ENCODE measurements at regions not wholly inside any gene's neighbourhood (a gene's known extent, or its start where the extent isn't known, plus 50 kb on each side); places are given as distances from the start of the nearest gene placed in this dataset.

DNA sequence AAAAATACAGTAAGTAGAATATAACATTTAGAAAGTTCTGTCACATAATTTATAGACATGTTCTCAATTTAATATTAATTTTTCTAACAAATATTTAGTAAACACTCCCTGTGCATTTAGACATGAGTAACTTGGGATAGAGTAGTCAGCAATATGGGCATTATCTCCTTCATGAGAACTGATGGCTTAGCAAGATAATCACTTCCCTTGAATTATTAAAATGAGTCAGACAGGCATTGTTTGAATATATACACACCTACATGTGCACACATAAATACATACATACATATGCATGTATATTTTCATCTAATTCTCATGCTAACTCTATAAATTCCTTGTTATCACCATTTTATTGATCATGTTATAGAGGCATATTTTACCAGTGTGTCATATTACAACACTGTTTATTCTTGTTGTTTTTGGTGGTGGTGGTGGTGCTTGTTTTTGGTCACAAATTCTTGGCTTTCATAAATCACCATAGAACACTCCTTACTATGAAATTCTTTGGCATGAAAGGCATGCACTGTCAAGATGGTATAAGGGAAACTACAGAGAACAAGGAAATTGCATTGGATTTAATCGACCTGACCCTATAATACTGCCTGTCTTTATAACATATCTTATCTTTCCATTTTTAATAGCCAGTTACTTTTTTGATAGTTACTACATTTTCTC, 434.5 kb upstream of the MANEA start:
- DNase-seq, result no peak

DNA sequence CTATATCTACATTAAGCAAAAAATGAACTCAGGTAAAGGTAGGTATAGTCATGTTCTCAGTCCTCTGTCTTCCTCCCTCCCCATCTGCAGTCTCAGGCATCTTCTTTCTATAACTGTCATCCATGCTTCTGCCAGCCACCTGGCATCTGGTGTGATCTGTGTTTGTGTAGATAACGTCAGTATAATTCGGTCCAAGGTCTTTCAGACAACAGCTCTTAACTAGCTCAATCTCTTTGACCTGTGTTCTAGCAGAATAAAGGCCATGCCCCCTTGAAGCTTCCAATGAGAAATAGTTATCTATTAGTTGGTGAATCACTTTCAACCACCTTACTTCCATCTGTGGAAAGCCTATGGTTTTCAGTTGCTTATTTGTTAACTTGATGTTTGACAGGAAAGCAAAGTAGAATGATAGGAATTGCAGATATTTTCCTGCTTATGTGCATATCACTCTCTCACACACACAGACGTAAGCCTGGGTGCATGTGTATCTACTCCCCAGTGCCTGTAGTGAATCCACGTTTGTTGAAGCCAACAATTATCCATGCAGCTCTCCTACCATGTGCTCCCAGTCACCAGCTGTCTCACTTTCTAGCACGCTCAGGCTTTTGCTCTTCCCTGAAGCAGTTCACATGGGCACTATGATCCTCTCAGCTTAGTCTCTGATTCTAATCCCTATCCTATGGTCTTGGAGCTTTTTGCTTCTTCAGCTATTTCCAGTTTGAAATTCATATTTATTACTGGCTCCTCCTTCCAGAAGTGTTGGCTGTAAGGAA, 433.7 kb upstream of the MANEA start:
- DNase-seq, result no peak

DNA sequence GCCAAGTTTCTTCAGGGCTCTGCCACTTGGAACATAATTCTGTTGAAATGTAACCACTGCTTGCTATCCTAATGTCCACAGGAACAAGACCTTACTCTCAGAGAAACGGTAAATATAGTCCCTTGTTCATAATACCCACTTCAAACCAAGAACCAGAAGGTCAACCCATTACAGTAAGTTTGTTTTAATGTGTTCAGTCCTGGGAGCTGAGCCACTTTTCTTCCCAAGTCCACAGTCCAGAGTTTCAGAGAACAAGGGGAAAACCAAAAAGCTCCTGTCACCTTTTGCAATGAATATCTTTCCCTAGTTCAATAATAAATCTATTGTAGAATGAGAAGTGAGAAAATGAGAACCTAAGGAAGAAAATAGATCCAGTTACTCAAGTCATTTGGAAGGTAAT, 431.9 kb upstream of the MANEA start:
- DNase-seq, result no peak

DNA sequence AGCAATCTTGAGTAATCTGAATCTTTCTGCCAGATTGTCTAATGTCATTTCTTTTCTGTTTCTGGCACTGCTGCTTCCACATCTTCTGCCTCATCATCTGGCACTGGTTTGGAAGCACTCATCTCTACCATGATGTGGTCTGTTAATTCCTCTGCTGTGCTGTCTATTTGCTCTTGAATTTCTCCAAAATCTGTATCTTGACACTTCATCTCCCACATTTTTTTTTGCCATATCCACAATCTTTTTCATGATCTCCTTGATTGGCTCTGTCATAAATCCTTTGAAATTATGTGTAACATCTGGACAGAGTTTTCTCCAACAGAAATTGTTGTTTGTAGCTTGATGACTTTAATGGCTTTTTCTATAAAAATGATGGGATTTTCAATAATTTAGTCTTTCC, 417.8 kb upstream of the MANEA start:
- DNase-seq, result no peak

DNA sequence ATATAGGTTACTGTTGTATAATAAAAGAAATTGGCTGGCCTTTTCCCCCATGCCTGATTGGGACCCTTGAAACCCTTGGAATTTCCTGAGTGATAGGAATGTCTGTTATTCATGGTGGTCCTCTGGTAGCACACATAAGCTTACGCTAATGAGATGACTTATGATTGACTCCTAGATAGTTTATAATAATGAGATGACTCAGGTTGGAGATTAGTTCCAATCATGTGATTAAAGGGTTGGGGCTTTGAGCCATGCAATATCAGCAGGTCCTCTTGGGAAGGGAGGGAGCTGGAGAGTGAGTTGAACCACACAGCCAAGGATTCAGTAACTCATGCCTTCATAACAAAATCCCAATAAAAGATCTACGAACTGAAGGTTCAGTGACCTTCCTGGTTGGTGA, 407.6 kb upstream of the MANEA start:
- no peak for DNase-seq

DNA sequence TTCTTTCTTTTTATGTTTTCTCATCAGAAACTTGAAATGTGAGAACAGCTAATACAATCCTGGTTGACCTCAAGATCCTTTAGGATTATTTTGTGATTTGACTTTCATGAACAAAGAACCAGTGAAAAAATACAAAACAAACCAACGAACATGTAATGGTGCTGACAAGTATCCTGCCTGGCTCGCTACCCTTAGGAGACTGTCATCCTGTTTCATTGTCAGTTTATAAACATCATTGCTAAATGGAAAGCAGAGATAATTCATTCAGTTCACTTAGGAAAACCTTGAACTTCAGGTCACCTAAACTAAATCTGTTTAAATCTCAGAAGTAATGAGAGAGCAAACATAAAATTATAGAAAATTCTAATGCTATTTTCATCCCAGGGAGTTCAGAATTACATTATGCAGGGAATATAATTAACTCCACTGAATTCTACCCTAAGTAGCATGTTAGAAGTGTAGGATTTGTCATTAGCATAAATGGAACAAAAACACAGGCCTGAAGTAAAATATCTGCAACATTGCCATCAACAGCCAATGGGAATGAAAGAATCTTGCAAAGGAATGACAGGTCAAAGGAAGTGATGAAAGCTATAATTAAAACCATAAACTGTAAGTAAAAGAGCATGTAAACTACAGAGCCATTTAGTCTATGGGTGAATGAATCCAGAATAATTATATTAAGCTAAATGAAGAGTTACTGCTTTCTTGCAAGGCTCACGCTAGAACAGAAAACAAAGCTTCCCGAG, 401.2 kb upstream of the MANEA start:
- DNase-seq, result no peak

DNA sequence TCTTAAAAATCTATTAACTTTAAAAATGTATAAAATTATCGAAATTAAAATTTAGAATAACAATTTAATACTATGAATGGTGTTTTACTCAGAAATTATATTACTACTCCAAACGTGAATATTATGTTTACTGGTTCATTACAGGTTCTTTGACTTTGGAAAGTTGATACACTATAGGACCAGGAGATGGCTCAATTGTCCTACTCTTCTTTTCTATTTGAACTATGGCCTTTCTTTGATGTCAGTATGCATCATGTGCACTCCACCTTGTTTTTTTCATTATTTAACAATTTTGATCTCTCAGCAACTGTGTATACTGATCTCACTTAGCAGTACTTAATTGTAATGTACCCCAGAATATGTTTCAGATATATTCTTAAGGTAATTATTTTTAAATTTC, 391.5 kb upstream of the MANEA start:
- peak; percentile 2 for DNase-seq

DNA sequence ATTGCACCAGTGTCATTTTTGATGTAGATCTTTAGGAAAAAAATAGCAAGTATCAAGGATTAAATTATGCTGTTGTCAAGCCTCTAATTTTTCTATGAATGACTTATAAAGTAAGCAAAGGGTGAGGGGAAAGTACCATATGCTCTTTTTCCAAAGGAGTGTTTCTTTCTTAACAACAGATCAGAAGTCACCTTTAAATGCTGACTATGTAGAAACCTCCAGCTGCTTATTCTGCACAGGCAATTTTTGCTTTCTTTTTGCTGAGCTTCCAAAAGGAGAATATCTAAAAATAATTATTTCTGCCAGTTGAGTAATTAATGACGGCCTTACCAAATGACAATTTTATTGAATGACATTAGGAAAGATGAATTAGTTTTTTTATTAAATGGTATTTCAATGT, 390.6 kb upstream of the MANEA start:
- peak; percentile 40 for DNase-seq

DNA sequence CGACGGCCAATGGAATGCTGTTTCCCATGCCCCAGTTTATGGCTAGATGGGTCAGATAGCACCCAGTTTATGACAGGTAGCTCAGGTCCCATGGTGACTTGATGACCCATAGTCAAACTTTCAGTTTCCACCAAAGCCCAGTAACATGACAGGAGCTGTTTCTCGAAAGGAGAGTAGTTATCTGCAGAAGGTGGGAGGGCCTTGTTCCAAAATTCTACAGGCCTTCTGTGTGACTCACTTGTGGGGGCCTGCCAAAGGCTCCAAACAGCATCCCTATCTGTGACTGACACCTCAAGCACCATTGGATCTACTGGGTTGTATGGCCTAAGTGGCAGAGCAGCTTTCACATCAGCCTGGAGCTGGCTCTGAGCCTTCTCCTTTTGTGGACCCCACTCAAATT, 379.7 kb upstream of the MANEA start:
- no peak for DNase-seq

DNA sequence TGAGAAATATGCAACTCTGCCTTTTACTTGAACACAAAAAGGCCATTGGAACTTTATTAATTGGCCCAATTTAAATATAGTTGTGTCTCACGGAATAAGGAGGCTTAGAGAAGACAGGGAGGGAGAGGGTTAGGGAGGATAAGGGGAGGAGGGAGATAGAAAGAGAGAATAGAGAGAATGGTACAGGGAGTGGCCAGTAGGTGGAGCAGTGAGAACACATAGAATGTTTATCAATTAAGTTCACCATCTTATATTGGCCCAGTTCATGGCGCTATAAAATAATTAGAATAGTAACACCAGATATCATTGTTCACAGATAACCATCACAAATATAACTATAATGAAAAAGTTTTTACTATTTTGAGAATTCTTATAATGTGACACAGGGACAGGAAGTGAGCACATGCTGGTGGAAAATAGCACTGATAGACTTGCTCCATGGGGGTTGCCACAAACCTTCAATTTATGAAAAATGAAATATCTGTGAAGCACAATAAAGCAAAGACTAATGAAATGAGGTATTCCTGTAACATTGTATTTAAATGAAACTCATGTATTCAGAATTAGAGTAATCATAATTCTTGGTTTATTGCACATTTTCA, 374.1 kb upstream of the MANEA start:
- peak; percentile 30 for DNase-seq

DNA sequence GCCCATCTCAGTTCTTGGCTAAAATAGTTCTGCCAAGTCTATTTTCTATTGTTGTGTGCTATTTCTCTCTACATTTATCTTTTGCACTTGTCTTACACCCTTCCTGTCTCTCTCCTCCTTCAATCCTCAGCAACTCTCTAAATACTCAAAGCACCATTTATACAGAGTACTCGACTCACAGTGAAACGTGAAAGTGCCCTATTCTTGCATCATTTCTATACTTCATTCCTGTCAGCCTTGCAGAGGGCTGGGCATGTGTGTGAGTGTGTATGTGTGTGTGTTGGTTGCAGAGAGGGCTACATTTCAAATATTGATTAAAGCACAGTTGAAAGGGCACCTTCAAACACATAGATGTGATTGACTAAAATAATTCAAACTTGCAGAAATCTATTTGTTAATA, 373.2 kb upstream of the MANEA start:
- no peak for DNase-seq

DNA sequence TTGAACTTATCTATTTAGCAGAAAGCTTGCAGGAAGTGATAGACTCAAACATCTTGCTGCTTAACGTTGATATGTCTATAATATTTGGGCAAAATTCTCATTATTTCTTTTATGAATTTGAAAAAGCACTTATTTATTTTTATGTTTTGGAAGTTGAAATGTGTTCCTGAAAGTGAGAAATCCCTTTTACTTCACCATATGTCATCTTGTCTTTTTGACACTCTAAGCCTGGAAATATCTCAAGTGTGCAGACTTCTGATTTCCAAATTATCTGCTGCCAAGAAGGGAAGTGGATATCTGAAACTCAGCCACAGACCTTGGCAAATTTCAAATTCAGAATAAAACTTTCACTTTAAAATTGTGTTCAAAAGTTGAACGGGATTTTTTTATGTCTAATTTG, 368.7 kb upstream of the MANEA start:
- DNase-seq, result no peak

DNA sequence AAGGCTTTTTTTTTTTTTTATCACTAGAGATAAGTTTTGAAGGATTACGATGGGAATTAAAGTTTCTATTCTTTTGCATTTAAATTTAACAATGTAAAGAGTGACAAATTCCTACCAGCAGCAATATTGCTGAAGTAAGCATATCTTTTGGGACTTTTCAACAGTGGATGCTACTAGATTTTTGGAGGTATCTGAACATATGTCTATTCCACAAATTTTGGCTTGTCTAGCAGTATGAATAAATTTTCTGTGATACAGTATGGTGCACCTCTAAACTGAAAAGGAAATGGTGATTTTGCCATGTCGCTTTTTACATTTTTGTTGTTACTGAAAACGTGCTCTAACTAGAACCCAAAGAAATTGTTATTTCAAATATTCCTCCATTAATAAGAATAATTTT, 368.3 kb upstream of the MANEA start:
- no peak for DNase-seq

DNA sequence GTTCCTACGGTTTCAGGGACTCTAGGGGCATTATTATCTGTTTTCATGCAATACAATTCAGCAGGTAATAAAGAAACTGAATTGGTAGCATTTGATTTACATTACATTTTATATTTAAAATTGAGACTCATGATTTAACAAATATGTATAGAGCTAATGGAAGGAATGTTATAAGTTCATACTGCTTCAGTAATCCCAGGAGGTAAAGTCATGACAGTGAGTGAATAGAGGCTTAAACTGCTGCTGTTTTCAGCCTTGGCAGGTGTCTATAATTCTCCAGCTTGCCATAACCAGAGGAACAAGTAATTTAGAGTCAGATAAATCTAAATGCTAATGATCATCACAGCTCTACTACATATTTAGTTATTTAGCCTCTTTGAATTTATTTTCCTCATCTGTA, 360.8 kb upstream of the MANEA start:
- no peak for DNase-seq

DNA sequence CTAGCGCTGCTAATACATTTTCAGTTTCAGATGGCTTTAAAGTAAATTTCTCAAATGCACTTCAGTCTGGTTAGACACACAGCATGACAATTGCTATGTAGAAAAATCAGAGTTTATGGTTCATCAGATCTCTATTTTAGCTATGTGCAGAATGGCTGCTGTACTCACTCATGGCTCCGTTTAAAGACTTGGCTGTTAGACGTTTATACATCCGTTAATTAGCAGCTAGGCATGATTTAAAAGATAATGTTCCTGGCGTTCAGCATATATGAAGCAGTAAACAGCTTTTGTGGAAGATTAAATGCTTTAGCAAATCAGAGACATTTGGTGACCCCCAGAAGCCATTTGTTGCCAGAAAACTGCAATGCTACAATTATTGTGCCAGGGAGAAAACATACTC, 350.0 kb upstream of the MANEA start:
- DNase-seq, result no peak

DNA sequence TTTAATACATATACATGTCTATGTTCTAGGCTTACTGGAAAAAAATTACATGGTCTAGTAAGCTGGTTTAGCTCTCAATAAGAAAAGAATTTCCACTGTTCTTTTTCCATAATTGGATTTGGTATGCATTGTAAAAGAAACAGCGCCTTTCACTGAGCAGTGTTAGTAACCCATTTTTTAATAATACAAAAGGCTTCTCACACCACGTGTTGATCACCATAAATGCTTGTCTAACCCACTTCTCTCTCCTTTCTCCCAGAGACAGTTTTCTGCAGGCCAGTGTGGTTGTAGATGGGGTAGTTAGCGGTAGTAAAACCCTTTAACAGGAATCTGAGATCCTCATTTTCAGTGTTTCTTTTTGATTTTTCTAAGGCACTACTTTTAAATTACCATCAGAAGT, 348.7 kb upstream of the MANEA start:
- no peak for DNase-seq

DNA sequence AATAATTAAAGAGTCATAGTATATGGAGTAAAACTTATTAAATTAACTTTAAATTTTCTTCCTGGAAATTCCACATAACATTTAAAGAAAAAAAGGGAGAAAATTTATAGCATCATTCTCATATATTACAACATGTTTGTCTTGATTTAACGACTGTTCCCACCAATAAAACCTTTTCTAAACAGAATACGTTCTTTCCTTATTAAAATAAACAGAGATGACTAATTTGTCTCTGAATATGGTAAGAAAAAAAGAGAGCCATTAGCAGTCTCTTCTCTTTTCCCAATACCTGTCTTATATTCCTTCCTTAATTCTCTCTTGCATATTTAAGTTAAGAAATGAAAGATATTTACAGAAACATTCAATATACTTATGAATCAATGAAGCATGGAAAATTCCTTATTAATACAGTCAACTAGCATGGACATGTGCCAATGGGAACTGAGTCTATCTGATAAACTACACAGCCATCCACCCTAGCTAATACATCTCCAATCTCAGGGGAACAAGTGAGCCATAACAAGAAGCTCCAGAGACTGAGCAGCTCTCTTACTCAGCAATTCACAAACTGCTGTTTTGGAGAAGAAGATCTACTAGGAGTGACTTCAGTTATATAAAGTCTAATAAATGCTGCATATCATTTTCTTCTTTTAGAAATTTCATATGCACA, 347.1 kb upstream of the MANEA start:
- no peak for DNase-seq

DNA sequence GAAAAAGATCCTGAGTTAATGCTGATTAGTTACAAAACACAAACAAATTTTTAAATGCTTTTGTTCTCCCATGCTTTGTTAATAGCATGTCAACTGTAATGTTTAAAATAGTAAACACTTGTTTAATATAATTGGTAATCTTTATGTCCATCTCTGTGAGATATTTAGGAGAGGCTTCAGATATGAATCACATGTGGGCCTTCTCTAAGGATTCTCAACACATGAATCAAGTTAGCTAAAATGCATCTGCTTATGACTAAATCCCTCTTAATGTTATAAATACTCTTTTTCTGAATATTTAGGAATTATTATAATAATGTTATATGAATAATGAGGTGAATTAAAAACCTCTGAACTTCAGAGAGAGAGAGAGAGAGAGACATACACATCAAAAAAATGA, 345.9 kb upstream of the MANEA start:
- no peak for DNase-seq

DNA sequence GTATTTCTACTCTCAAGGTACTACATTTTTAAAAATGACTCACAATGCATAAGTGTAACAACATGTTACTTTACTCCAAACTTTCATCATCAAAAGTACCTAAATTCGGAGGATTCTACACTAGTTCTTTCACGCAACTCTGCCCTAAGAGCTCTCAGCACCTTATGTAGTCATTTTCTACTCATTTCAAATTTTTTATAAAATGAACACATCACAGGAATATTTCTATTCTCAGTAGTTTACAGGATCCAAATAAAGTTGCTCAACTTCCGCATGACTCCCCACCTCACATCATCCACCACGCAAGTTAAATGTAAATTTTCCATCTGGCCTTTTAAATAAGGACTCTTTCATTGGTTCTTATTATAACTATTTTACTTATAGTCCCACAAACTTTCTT, 344.9 kb upstream of the MANEA start:
- no peak for DNase-seq

DNA sequence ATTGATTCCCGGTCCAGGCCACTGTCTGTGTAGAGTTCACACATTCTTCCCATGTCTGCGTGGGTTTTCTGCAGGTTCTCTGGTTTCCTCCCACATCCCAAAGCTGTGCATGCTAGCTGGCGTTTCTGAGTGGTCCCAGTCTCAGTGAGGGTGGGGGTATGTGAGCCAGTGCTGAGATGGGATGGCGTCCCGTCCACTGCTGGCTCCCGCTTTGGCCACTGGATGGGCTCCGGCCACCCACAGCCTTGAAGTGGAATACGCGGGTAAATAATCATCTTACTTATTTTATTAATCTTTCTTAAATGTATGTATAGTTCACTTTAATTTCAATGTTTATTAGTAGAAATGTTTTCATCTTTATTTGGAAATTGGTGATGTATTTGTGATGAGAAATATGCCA, 343.5 kb upstream of the MANEA start:
- no peak for DNase-seq

DNA sequence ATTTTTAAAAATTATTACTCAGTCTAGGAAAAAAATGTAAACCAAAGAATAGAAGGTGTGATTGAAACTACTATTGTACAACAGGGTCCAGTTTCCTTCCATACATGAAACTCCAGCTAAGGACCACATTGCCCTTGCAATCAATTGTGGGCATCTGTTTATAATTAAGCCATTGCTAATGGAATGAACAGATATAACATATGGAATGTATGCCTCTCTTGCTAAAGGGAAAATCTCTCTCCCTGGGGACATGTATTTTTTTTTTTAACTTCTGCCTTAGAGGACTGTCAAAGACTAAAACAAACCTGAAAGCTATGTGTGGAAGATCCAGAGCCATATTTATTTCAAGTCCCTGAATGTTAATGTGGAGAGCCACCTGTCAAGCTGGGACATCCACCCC, 336.8 kb upstream of the MANEA start:
- DNase-seq, result no peak

DNA sequence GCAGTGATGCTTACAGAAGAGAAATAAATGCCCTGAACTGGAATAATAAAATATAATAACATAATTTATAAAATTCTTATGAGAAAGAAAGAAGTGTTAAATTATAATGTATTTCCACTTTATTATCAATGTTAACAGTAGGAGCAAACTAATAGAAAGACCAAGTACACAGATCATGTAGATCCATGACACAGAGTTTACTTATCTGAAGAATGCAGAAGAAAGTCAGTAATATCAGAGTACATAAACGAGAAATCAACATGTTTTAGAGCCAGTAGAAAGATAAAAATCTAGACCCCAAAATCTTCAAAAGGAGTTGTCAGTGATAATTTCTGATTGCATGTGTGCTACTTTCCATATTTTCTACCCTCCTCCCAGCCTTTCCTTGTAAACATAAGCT, 334.8 kb upstream of the MANEA start:
- DNase-seq, result no peak

DNA sequence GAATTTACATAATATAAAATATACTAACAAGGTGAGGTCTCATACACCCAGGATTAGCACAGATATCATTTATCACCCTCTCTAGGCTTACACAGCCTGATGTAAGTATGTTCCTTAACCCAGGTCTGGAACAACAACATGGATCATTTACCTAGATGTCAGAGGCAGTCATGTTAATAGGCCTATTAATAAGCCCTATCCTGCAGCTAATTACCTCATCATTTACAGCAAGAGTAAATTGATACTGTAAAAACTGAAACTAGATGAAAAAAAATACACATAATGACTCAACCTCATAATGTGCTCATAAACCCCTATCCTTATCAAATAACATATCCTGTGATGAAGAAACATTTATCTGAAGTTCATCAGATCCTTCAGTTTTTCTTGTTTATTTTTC, 334.3 kb upstream of the MANEA start:
- DNase-seq, result no peak

All from RPMI8226 (cell line).